Choroid plexus epithelial cell (primary cell): ENCODE measurements at regions not wholly inside any gene's neighbourhood (a gene's known extent, or its start where the extent isn't known, plus 50 kb on each side); places are given as distances from the start of the nearest gene placed in this dataset.

Source experiments
- DNase-seq: peaks from one replicate; pipeline ENCODE4 v3.0.0-alpha.2; 2010; ENCODE audit warnings: low read depth
- H3K4me3 ChIP-seq: 2 replicates; pipeline ENCODE4 v1.5.1; 2011; ENCODE audit warnings: low read depth, mild to moderate bottlenecking, control low read depth, low read length, moderate library complexity
- TF ChIP-seq, protein P1 (sequence below): conservative IDR thresholded peaks from 2 replicates; pipeline ENCODE4 v1.5.1; 2011; ENCODE audit warnings: low read depth, mild to moderate bottlenecking, control low read depth, inconsistent platforms, low read length, moderate library complexity

DNA sequence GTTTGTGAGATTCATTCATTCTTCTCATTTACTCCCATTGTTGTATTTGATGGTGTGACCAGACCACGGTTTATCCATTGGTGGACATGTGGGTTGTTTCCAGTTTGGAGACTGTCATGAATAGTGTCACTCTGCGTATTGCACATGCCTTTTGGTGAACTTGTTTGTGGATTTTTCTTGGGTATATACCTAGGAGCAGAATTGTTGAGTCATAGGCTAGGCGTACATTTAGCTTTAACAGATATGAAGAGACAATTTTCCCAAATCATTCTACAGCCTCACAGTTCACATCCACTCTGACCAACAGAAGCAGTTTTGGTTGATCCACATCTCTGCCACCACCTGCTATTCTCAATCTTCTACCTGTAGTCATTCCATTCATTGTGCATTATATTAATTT is 66.0 kb upstream of the FAM20C start:
- TF ChIP-seq, protein P1, sequence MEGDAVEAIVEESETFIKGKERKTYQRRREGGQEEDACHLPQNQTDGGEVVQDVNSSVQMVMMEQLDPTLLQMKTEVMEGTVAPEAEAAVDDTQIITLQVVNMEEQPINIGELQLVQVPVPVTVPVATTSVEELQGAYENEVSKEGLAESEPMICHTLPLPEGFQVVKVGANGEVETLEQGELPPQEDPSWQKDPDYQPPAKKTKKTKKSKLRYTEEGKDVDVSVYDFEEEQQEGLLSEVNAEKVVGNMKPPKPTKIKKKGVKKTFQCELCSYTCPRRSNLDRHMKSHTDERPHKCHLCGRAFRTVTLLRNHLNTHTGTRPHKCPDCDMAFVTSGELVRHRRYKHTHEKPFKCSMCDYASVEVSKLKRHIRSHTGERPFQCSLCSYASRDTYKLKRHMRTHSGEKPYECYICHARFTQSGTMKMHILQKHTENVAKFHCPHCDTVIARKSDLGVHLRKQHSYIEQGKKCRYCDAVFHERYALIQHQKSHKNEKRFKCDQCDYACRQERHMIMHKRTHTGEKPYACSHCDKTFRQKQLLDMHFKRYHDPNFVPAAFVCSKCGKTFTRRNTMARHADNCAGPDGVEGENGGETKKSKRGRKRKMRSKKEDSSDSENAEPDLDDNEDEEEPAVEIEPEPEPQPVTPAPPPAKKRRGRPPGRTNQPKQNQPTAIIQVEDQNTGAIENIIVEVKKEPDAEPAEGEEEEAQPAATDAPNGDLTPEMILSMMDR, result no peak
- H3K4me3 ChIP-seq, result no peak overlapping the region
- DNase-seq, result no peak

DNA sequence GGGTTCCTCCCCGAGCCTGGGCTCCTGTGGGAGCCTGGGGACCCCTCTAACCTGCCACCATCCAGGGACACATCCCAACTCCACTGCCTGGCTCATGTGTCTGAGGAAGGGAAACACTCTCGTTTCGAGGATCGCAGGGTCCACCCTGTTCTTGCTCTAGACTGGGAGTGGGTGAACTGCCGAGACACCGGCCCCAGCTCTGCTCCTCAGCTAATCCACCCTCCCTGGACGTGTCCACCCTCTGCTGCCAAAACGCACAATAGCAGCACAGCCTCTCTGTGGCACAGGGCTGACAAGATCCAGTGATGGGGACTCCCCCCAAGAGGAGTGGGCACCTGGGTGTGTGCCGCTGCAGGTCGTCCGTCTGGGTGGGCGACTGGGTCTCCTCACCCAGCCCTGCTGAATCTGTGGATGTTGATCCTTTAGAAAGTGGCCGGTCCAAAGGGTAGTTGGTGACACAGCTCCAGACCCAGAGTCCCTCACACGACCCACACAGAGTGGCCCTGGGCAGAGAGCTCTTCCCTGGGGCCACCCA is 65.2 kb upstream of the FAM20C start:
- DNase-seq, result no peak
- H3K4me3 ChIP-seq, result no peak overlapping the region
- TF ChIP-seq, protein P1, result no peak

GRCh38 chr7:128171-129080 is 63.9 kb upstream of the FAM20C start:
- H3K4me3 ChIP-seq, result no peak overlapping the region
- TF ChIP-seq, protein P1, result no peak

GRCh38 chr7:129366-130221 is 62.8 kb upstream of the FAM20C start:
- TF ChIP-seq, protein P1, result no peak
- no peak overlapping the region for H3K4me3 ChIP-seq
- DNase-seq, result no peak

More at GRCh38 chr7:128171-129080, 63.9 kb upstream of the FAM20C start:
- no peak for DNase-seq

DNA sequence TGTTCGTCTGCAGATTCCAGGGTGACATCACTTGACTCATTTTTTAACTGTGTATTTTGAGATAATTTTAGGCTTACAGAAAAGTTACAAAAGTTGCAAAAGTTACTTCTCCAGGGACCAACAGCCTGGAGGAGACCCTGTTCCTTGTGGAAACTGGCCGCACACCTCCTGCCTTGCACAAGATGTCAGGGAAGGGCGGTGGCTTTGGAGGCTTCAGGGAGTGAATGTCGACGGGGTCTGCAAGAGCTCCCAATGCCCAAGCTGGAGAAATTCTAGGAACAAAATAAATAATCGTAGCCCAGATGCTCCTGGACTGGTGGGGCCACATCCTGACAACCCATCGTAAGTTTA is 62.2 kb upstream of the FAM20C start:
- TF ChIP-seq, protein P1, result no peak
- H3K4me3 ChIP-seq, result no peak overlapping the region
- no peak for DNase-seq

DNA sequence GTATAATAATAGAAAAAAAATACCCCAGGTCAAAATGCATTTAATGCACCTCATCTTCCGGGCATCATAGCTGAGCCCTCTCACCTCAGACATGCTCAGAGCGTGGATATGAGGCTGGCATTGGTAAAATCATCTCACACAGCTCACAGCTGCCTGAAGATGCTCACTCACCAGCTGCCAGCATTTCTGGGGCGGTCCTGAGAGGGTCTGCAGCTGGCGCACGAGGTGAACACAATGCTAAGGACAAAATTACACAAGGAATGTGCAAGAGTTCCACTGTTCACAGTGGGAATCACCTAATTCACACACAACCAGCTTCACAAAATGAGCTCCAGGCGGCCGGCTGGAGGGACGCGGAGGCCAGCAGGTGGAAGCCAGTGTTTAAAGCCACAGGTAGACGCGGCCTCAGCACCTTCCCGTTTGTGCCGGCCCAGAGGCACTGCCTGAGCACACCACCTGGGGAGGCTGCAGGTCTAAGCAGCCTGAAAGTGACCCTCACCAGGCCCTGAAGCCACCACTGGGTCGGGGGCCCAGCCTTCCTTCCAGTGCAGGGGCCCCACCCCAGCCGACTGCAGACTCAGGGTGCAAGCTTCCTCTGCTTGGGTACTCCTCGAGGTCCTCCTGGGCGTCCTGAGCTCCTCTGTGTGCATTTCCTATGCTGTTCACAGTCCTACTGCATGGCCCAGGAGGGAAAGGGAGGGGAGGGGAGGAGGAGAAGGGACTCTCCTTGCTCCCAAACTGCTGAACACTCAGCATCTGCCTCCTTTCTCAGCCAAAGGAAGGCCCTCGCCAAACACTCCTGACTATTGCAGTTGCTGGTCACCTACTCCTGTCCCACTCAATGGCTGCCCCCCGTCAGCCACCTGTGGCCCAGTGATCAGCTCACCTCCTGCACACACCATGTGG is 61.2 kb upstream of the FAM20C start:
- no peak overlapping the region for H3K4me3 ChIP-seq
- no peak for DNase-seq
- TF ChIP-seq, protein P1, result no peak
